ENCODE measurements at regions not wholly inside any gene's neighbourhood (a gene's known extent, or its start where the extent isn't known, plus 50 kb on each side); places are given as distances from the start of the nearest gene placed in this dataset.

GRCh38 chr5:51974834-51975233, 591.6 kb downstream of the ISL1 start:
- intact Hi-C loops (cut with DNase I), result no loop called here
- Histone ChIP-seq H3K9me3 (peaks cover 0 to 4% (median 0%) of the 10 kb centered on the region in 11 donors), H3K4me3 (no peak overlapping the region), H3K4me1 (no peaks in the 10 kb centered on the region), H3K36me3 (no peaks in the 10 kb centered on the region), H3K27me3 (no peaks in the 10 kb centered on the region), H3K27ac (no peak overlapping the region)
- WGBS, 2 donors, result 91 to 94% methylated on average over 6 of the region's 6 CpGs
- ATAC-seq (no peak), DNase-seq (no peak)
- TF ChIP-seq CTCF (IDR thresholded peaks at IDR 0.05), result no peak

- no peak for TF ChIP-seq CTCF (IDR thresholded peaks at IDR 0.05)
- 66 to 73% methylated on average over 1 of the region's 1 CpG for WGBS, 2 donors
Observed at GRCh38 chr5:51977014-51977413, 593.8 kb downstream of the ISL1 start.

GRCh38 chr5:51983161-51983560, 599.9 kb downstream of the ISL1 start:
- Histone ChIP-seq H3K27me3 (no peaks in the 10 kb centered on the region), H3K27ac (no peak overlapping the region), H3K4me3 (no peak overlapping the region), H3K9me3 (no peaks in the 10 kb centered on the region), H3K4me1 (no peaks in the 10 kb centered on the region), H3K36me3 (no peaks in the 10 kb centered on the region)
- no peak for ATAC-seq
- no peak for TF ChIP-seq CTCF (IDR thresholded peaks at IDR 0.05)
- intact Hi-C loops (cut with DNase I), result no loop called here
- no peak for DNase-seq

More at GRCh38 chr5:51977014-51977413, 593.8 kb downstream of the ISL1 start:
- no peak overlapping the region for H3K4me3 ChIP-seq
- no peak for DNase-seq
- H3K9me3 ChIP-seq, result peaks cover 0 to 4% (median 0%) of the 10 kb centered on the region in 11 donors
- H3K4me1 ChIP-seq, result no peaks in the 10 kb centered on the region
- intact Hi-C loops (cut with DNase I), result no loop called here
- H3K27ac ChIP-seq, result no peak overlapping the region
- ATAC-seq, result no peak
- H3K36me3 ChIP-seq, result no peaks in the 10 kb centered on the region
- no peaks in the 10 kb centered on the region for H3K27me3 ChIP-seq

GRCh38 chr5:51986733-51987132, 603.5 kb downstream of the ISL1 start:
- 86 to 88% methylated on average over 3 of the region's 3 CpGs for WGBS, 2 donors
- Histone ChIP-seq H3K4me1 (no peaks in the 10 kb centered on the region), H3K9me3 (no peaks in the 10 kb centered on the region), H3K4me3 (no peak overlapping the region), H3K27me3 (no peaks in the 10 kb centered on the region), H3K36me3 (no peaks in the 10 kb centered on the region), H3K27ac (no peak overlapping the region)
- no peak for DNase-seq
- intact Hi-C loops (cut with DNase I), result no loop called here
- no peak for TF ChIP-seq CTCF (IDR thresholded peaks at IDR 0.05)
- ATAC-seq, result no peak

GRCh38 chr5:51987239-51987638, 604.0 kb downstream of the ISL1 start:
- intact Hi-C loops (cut with DNase I), result no loop called here
- Histone ChIP-seq H3K4me1 (no peaks in the 10 kb centered on the region), H3K4me3 (no peak overlapping the region), H3K27ac (no peak overlapping the region), H3K9me3 (no peaks in the 10 kb centered on the region), H3K27me3 (no peaks in the 10 kb centered on the region), H3K36me3 (no peaks in the 10 kb centered on the region)
- TF ChIP-seq CTCF (IDR thresholded peaks at IDR 0.05), result no peak
- no peak for ATAC-seq
- no peak for DNase-seq

Data from heart right ventricle (tissue), 16 donors.